ENCODE measurements at regions not wholly inside any gene's neighbourhood (a gene's known extent, or its start where the extent isn't known, plus 50 kb on each side); places are given as distances from the start of the nearest gene placed in this dataset.

DNA sequence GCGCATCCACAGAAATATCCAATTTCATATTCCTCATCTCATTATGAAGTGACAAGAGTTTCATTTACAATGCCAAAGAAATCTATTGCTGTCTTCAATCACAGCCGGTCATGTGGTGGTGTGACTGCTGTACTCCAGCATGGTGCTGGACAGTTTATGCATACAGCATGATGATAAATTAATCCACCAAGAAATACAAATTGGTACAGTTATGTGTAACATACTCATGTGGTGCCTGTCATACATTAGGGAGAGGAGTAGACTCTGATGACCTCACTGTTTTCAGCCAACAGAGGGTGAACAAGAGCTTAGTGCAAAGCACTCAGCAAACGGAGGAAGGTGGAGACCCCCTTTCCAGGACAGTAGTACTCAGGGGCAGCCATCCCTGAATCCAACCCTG is 178.4 kb upstream of the SYNDIG1 start:
- no peak overlapping the region for H3K4me2 ChIP-seq (replicated peaks; ENCODE audit: low read depth, low read length, poor library complexity, severe bottlenecking)
- H2AFZ ChIP-seq (ENCODE audit: insufficient read depth, low read depth, low read length, poor library complexity, severe bottlenecking) = no peak overlapping the region
- H3K9me3 Mint-ChIP-seq (ENCODE audit: insufficient read depth) = no peaks in the 10 kb centered on the region
- no peak overlapping the region for H3K27ac Mint-ChIP-seq
- no peak overlapping the region for H3K4me3 ChIP-seq (ENCODE audit: control extremely low read depth in 1 of 5, extremely low read depth in 1 of 5, insufficient read depth in 1 of 5, low read depth in 2 of 5, low read length in 4 of 5)
- H3K27ac ChIP-seq (ENCODE audit: low read length in 2 of 2) = no peak overlapping the region
- ATAC-seq (ENCODE audit: low read depth) = no peak
- H3K9me3 ChIP-seq (ENCODE audit: control extremely low read depth in 1 of 3, control insufficient read depth in 2 of 3, insufficient read depth in 1 of 3, low read length in 2 of 3) = no peaks in the 10 kb centered on the region
- ChIA-PET CTCF (no interaction called here), POLR2A (no interaction called here)
- no peaks in the 10 kb centered on the region for H4K20me1 ChIP-seq (ENCODE audit: control insufficient read depth, insufficient read depth, low read length, poor library complexity, severe bottlenecking)
- no peaks in the 10 kb centered on the region for H3K79me2 ChIP-seq (ENCODE audit: control insufficient read depth, insufficient read depth, low read length)
- intact Hi-C loops (cut with micrococcal nuclease) = no loop called here
- H3K36me3 ChIP-seq (replicated peaks in 1 of 2; ENCODE audit: control extremely low read depth in 1 of 2, control insufficient read depth in 1 of 2, extremely low read depth in 1 of 2, insufficient read depth in 2 of 2, low read length in 1 of 2) = no peaks in the 10 kb centered on the region
- WGBS (ENCODE audit: insufficient coverage) = no CpG with 5 or more reads among the region's 3 CpGs
- no peak overlapping the region for H3K9ac ChIP-seq (ENCODE audit: low read length)
- H3K27me3 Mint-ChIP-seq = peaks cover 6% of the 10 kb centered on the region
- peaks cover 16% of the 10 kb centered on the region for H3K4me1 Mint-ChIP-seq
- peaks cover 6 to 8% of the 10 kb centered on the region in 2 donors for H3K4me1 ChIP-seq (ENCODE audit: control insufficient read depth in 2 of 2, insufficient read depth in 2 of 2, low read length in 2 of 2)
- no peak for DNase-seq
- peaks cover 0 to 2% (median 0%) of the 10 kb centered on the region in 4 experiments for H3K27me3 ChIP-seq (replicated peaks in 1 of 4; ENCODE audit: control extremely low read depth in 1 of 4, control insufficient read depth in 3 of 4, insufficient read depth in 4 of 4, low read length in 3 of 4)
- no peak overlapping the region for H3K4me3 Mint-ChIP-seq
- TF ChIP-seq EZH2 (IDR thresholded peaks at IDR 0.05; ENCODE audit: borderline replicate concordance, insufficient read depth, low read depth, low read length, poor library complexity, severe bottlenecking) = no peak
- TF ChIP-seq, protein P1, sequence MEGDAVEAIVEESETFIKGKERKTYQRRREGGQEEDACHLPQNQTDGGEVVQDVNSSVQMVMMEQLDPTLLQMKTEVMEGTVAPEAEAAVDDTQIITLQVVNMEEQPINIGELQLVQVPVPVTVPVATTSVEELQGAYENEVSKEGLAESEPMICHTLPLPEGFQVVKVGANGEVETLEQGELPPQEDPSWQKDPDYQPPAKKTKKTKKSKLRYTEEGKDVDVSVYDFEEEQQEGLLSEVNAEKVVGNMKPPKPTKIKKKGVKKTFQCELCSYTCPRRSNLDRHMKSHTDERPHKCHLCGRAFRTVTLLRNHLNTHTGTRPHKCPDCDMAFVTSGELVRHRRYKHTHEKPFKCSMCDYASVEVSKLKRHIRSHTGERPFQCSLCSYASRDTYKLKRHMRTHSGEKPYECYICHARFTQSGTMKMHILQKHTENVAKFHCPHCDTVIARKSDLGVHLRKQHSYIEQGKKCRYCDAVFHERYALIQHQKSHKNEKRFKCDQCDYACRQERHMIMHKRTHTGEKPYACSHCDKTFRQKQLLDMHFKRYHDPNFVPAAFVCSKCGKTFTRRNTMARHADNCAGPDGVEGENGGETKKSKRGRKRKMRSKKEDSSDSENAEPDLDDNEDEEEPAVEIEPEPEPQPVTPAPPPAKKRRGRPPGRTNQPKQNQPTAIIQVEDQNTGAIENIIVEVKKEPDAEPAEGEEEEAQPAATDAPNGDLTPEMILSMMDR (IDR thresholded peaks at IDR 0.05) = no peak

DNA sequence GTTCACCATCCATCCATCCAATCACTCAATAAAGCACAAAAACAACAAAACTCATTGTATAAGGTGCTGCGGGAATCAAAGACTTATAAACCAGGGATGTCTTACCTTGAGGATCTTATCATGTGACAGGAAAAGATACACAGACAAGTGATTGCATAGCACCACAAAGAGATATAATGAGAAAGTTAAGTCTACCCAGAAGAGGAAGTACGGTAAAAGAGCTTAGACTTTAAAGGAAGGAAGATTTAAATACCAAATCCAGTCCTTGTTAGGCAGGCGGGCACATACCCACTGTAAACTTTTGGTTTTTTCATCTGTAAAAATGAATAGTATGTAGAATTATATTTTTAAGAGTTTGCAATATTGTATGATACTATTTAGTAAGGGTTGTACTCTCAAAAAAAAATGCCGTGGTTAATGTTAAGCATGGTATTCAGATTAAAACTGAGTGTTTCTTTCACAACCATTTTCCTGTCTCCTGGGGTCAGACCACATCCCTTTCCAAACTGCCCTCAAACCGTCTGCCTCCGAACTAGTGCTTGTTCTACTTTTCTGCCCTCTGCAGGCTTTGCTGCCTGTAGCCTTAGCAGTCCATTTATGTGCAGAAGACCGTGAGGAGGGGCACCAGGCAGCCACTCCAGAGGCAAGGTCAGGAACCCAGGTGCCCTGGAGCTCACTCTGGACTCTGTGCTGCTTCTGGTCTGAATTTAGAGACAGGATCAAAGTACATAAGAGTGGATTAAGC is 179.5 kb upstream of the SYNDIG1 start:
- Histone ChIP-seq H3K27ac (ENCODE audit: low read length in 2 of 2) (no peak overlapping the region), H2AFZ (ENCODE audit: insufficient read depth, low read depth, low read length, poor library complexity, severe bottlenecking) (no peak overlapping the region), H3K4me1 (ENCODE audit: control insufficient read depth in 2 of 2, insufficient read depth in 2 of 2, low read length in 2 of 2) (peaks cover 6 to 8% of the 10 kb centered on the region in 2 donors), H4K20me1 (ENCODE audit: control insufficient read depth, insufficient read depth, low read length, poor library complexity, severe bottlenecking) (no peaks in the 10 kb centered on the region), H3K79me2 (ENCODE audit: control insufficient read depth, insufficient read depth, low read length) (no peaks in the 10 kb centered on the region), H3K9me3 (ENCODE audit: control extremely low read depth in 1 of 3, control insufficient read depth in 2 of 3, insufficient read depth in 1 of 3, low read length in 2 of 3) (no peaks in the 10 kb centered on the region), H3K9ac (ENCODE audit: low read length) (no peak overlapping the region), H3K36me3 (replicated peaks in 1 of 2; ENCODE audit: control extremely low read depth in 1 of 2, control insufficient read depth in 1 of 2, extremely low read depth in 1 of 2, insufficient read depth in 2 of 2, low read length in 1 of 2) (no peaks in the 10 kb centered on the region), H3K4me3 (ENCODE audit: control extremely low read depth in 1 of 5, extremely low read depth in 1 of 5, insufficient read depth in 1 of 5, low read depth in 2 of 5, low read length in 4 of 5) (no peak overlapping the region), H3K4me2 (replicated peaks; ENCODE audit: low read depth, low read length, poor library complexity, severe bottlenecking) (no peak overlapping the region), H3K27me3 (replicated peaks in 1 of 4; ENCODE audit: control extremely low read depth in 1 of 4, control insufficient read depth in 3 of 4, insufficient read depth in 4 of 4, low read length in 3 of 4) (peaks cover 0 to 2% (median 0%) of the 10 kb centered on the region in 4 experiments)
- Mint-ChIP-seq H3K9me3 (ENCODE audit: insufficient read depth) (no peaks in the 10 kb centered on the region), H3K4me1 (peaks cover 16% of the 10 kb centered on the region), H3K4me3 (no peak overlapping the region), H3K27me3 (peaks cover 3% of the 10 kb centered on the region), H3K27ac (no peak overlapping the region)
- no peak for TF ChIP-seq EZH2 (IDR thresholded peaks at IDR 0.05; ENCODE audit: borderline replicate concordance, insufficient read depth, low read depth, low read length, poor library complexity, severe bottlenecking)
- TF ChIP-seq, protein P1 (IDR thresholded peaks at IDR 0.05) = no peak
- ATAC-seq (ENCODE audit: low read depth) = no peak
- ChIA-PET CTCF (no interaction called here), POLR2A (interaction anchor here (0.7 kb wide), 1 partner anchor 41 kb away, joined by 3 read pairs; no protein-coding TSS in a partner anchor)
- no peak for DNase-seq
- intact Hi-C loops (cut with micrococcal nuclease) = no loop called here
- WGBS (ENCODE audit: insufficient coverage) = 0% methylated on average over 3 of the region's 7 CpGs
